Heart left ventricle (tissue), 16 donors: ENCODE measurements at regions not wholly inside any gene's neighbourhood (a gene's known extent, or its start where the extent isn't known, plus 50 kb on each side); places are given as distances from the start of the nearest gene placed in this dataset.

Experiments
- ATAC-seq, 4 donors: fragments of 200-7000 bp; cut with Tn5 transposase; one replicate each; pipeline ENCODE4 v1.9.1; 2020 to 2022; ENCODE audit warnings: moderate library complexity in 4 of 4, mild to moderate bottlenecking in 3 of 4, moderate number of reproducible peaks in 1 of 4
- DNase-seq, 5 donors: peaks; one replicate each; pipeline ENCODE4 v3.0.0-alpha.2; 2020
- H3K27ac ChIP-seq, 12 donors: fragments of 200-600 bp; sonication (generic) in 4 of 12; one replicate each; pipeline versions ENCODE4 v1.5.0 to v1.8.0; 2016 to 2022; ENCODE audit warnings: mild to moderate bottlenecking in 2 of 12
- H3K27me3 ChIP-seq, 9 donors: fragments of 200-600 bp; sonication (generic) in 2 of 9; one replicate each; pipeline versions ENCODE4 v1.5.1 to v1.8.0; 2016 to 2022; ENCODE audit warnings: mild to moderate bottlenecking in 3 of 9
- H3K36me3 ChIP-seq, 9 donors: fragments of 200-600 bp; sonication (generic) in 2 of 9; one replicate each; pipeline versions ENCODE4 v1.5.0 to v1.8.0; 2018 to 2022; ENCODE audit warnings: mild to moderate bottlenecking in 2 of 9
- H3K4me1 ChIP-seq, 12 donors: fragments of 200-600 bp; sonication (generic) in 4 of 12; one replicate each; pipeline versions ENCODE4 v1.5.0 to v1.8.0; 2016 to 2022; ENCODE audit warnings: mild to moderate bottlenecking in 3 of 12
- H3K4me3 ChIP-seq, 12 donors: fragments of 200-600 bp; sonication (generic) in 4 of 12; one replicate each; pipeline versions ENCODE4 v1.5.0 to v1.8.0; 2017 to 2022; ENCODE audit warnings: mild to moderate bottlenecking in 9 of 12, moderate library complexity in 4 of 12
- H3K9me3 ChIP-seq, 12 donors: fragments of 200-600 bp; sonication (generic) in 4 of 12; one replicate each; pipeline versions ENCODE4 v1.5.0 to v1.8.0; 2016 to 2022; ENCODE audit warnings: mild to moderate bottlenecking in 1 of 12
- CTCF ChIP-seq, 12 donors: fragments of 200-600 bp; sonication (generic) in 4 of 12; IDR thresholded peaks; one replicate each; pipeline versions ENCODE4 v1.5.0 to v1.8.0; 2018 to 2022; ENCODE audit warnings: antibody characterized with exemption in 12 of 12, mild to moderate bottlenecking in 5 of 12
- POLR2A ChIP-seq, 2 donors: fragments of 450-650 bp; IDR thresholded peaks; one replicate each; pipeline ENCODE4 v1.6.1; 2017; ENCODE audit warnings: antibody characterized with exemption in 2 of 2, mild to moderate bottlenecking in 2 of 2, moderate library complexity in 2 of 2
- WGBS, 4 donors: extraction: QIAGEN DNeasy Blood & Tissue Kit in 2 of 4; methylation state at CpG; one replicate each; pipeline versions ENCODE4 v1.1.5 to v1.1.7; 2013 to 2018; 5-methylcytosine and 5-hydroxymethylcytosine counted together
- intact Hi-C, 10 donors: fragments of 100-400 bp; cut with DNase I; formaldehyde crosslinking; loops; one replicate each; pipeline versions ENCODE4 v1.11.1 to v1.14.2; 2022
- donor health status: ischemic (EF 13 %, LVEDD 7.1; RV severe dilation, severe dysfunction).
- donor health status: healthy with polysubstance abuse.
- donor health status: DM: no; HTN: yes; CAD: no.
- donor health status: DM: no; HTN: no; CAD: no.
- donor health status: ischemic (EF 25% LVEDD 6.9; RV normal size, moderate dysfunction).
- donor health status: ischemic (EF 25% LVEDD 5.7; RV mildly dilated, moderate dysfunction).
- donor health status: healthy.
- donor health status: DM: yes; HTN: yes; CAD: no.
- donor health status: ischemic (EF 35%, LVEDD 5.7; RV mildly dilated, moderate dysfunction).
- donor health status: nonischemic (EF 11% LVEDD 7.7; RV severe dilation, severe dysfunction).
- donor health status: DM: yes; HTN: yes; CAD: no.
- donor health status: PGD.
- donor health status: ischemic (EF 29% LVEDD 5.4; RV normal size, mild dysfunction).
- donor health status: nonischemic (EF 23%, LVEDD 6.1; RV moderate dilation, normal function).

- Histone ChIP-seq H3K27ac (no peak overlapping the region), H3K4me1 (no peaks in the 10 kb centered on the region), H3K36me3 (no peaks in the 10 kb centered on the region), H3K9me3 (no peaks in the 10 kb centered on the region), H3K27me3 (no peaks in the 10 kb centered on the region), H3K4me3 (no peak overlapping the region)
- DNase-seq = no peak
- peak in 8 of 12 donors; percentile 2 to 37 (median 20) for TF ChIP-seq CTCF (IDR thresholded peaks at IDR 0.05)
- no peak for TF ChIP-seq POLR2A (IDR thresholded peaks at IDR 0.05)
- intact Hi-C loops = loop anchor here in 2 of 10 donors (2.0 to 10.0 kb wide), 2 partner anchors 78 to 80 kb away; no protein-coding TSS in a partner anchor
- ATAC-seq = no peak
These were observed 208.9 kb upstream of the SLC30A5 start for GRCh38 chr5:68884883-68885282.

GRCh38 chr5:68886814-68887213 is 207.0 kb upstream of the SLC30A5 start:
- no peaks in the 10 kb centered on the region for H3K36me3 ChIP-seq
- no peak overlapping the region for H3K27ac ChIP-seq
- WGBS, 4 donors = 90 to 96% (median 90%) methylated on average over 4 of the region's 4 CpGs
- DNase-seq (no peak), ATAC-seq (no peak)
- intact Hi-C loops = loop anchor here in 1 of 10 donors (10.0 kb wide), 1 partner anchor 78 kb away; no protein-coding TSS in a partner anchor
- H3K9me3 ChIP-seq = no peaks in the 10 kb centered on the region
- H3K27me3 ChIP-seq = no peaks in the 10 kb centered on the region
- TF ChIP-seq POLR2A (IDR thresholded peaks at IDR 0.05) (no peak), CTCF (IDR thresholded peaks at IDR 0.05) (no peak)
- H3K4me1 ChIP-seq = no peaks in the 10 kb centered on the region
- no peak overlapping the region for H3K4me3 ChIP-seq

GRCh38 chr5:68891718-68892117 is 202.1 kb upstream of the SLC30A5 start:
- Histone ChIP-seq H3K4me1 (no peaks in the 10 kb centered on the region), H3K4me3 (no peak overlapping the region), H3K36me3 (no peaks in the 10 kb centered on the region), H3K27ac (no peak overlapping the region), H3K9me3 (no peaks in the 10 kb centered on the region), H3K27me3 (no peaks in the 10 kb centered on the region)
- WGBS, 4 donors = 78 to 91% (median 81%) methylated on average over 2 of the region's 2 CpGs
- DNase-seq (no peak), ATAC-seq (no peak)
- intact Hi-C loops = no loop called here
- no peak for TF ChIP-seq POLR2A (IDR thresholded peaks at IDR 0.05)
- TF ChIP-seq CTCF (IDR thresholded peaks at IDR 0.05) = no peak

GRCh38 chr5:68894673-68895072 is 199.1 kb upstream of the SLC30A5 start:
- intact Hi-C loops = no loop called here
- no peak for TF ChIP-seq CTCF (IDR thresholded peaks at IDR 0.05)
- TF ChIP-seq POLR2A (IDR thresholded peaks at IDR 0.05) = no peak
- Histone ChIP-seq H3K4me1 (no peaks in the 10 kb centered on the region), H3K4me3 (no peak overlapping the region), H3K36me3 (no peaks in the 10 kb centered on the region), H3K27me3 (no peaks in the 10 kb centered on the region), H3K27ac (no peak overlapping the region), H3K9me3 (no peaks in the 10 kb centered on the region)
- WGBS, 4 donors = 61 to 76% (median 69%) methylated on average over 3 of the region's 3 CpGs
- DNase-seq (no peak), ATAC-seq (no peak)
